Middle frontal gyrus (tissue), 1 donor: ENCODE measurements at regions not wholly inside any gene's neighbourhood (a gene's known extent, or its start where the extent isn't known, plus 50 kb on each side); places are given as distances from the start of the nearest gene placed in this dataset.

ENCODE experiments used
- DNase-seq: peaks from one replicate; pipeline ENCODE4 v3.0.0-alpha.2; 2015; ENCODE audit warnings: low spot score; ENCODE audit errors: extremely low spot score

GRCh38 chr2:126467367-126468054, 188.4 kb upstream of the GYPC start:
- DNase-seq, result no peak

- DNase-seq, result no peak
These were observed 180.9 kb upstream of the GYPC start for GRCh38 chr2:126475031-126475430.

GRCh38 chr2:126476691-126477090, 179.3 kb upstream of the GYPC start:
- no peak for DNase-seq

- no peak for DNase-seq
These were observed 175.9 kb upstream of the GYPC start for GRCh38 chr2:126480033-126480432.

GRCh38 chr2:126482582-126483464, 173.1 kb upstream of the GYPC start:
- no peak for DNase-seq

- DNase-seq, result no peak
These were observed 161.4 kb upstream of the GYPC start for GRCh38 chr2:126494593-126494992.

GRCh38 chr2:126495189-126495588, 160.8 kb upstream of the GYPC start:
- no peak for DNase-seq

- no peak for DNase-seq
These were observed 159.5 kb upstream of the GYPC start for GRCh38 chr2:126496493-126496892.

GRCh38 chr2:126503476-126503875, 152.5 kb upstream of the GYPC start:
- no peak for DNase-seq

- no peak for DNase-seq
These were observed 151.0 kb upstream of the GYPC start for GRCh38 chr2:126504949-126505348.

- no peak for DNase-seq
These were observed 149.2 kb upstream of the GYPC start for GRCh38 chr2:126506786-126507185.

- no peak for DNase-seq
These were observed 148.5 kb upstream of the GYPC start for GRCh38 chr2:126507425-126507911.

GRCh38 chr2:126510356-126510755, 145.6 kb upstream of the GYPC start:
- no peak for DNase-seq

GRCh38 chr2:126510960-126511359, 145.0 kb upstream of the GYPC start:
- no peak for DNase-seq

- no peak for DNase-seq
These were observed 143.9 kb upstream of the GYPC start for GRCh38 chr2:126512026-126512425.

GRCh38 chr2:126513033-126513432, 142.9 kb upstream of the GYPC start:
- DNase-seq, result no peak

GRCh38 chr2:126515471-126515870, 140.5 kb upstream of the GYPC start:
- no peak for DNase-seq

GRCh38 chr2:126518196-126518595, 137.8 kb upstream of the GYPC start:
- no peak for DNase-seq

- no peak for DNase-seq
These were observed 128.0 kb upstream of the GYPC start for GRCh38 chr2:126527836-126528490.

GRCh38 chr2:126531029-126531428, 124.9 kb upstream of the GYPC start:
- DNase-seq, result no peak

- no peak for DNase-seq
These were observed 121.5 kb upstream of the GYPC start for GRCh38 chr2:126534478-126534877.

- no peak for DNase-seq
These were observed 120.5 kb upstream of the GYPC start for GRCh38 chr2:126535408-126535807.
